B cell (primary cell): ENCODE measurements at regions not wholly inside any gene's neighbourhood (a gene's known extent, or its start where the extent isn't known, plus 50 kb on each side); places are given as distances from the start of the nearest gene placed in this dataset.

ENCODE experiments used
- ATAC-seq: fragments of 200-7000 bp; cut with Tn5 transposase; one replicate; pipeline ENCODE4 v1.10.0; 2021; ENCODE audit warnings: low read depth, mild to moderate bottlenecking, moderate number of reproducible peaks, moderate library complexity
- CTCF ChIA-PET: fragments of 350-600 bp; sonication (Branson Sonifier 250); formaldehyde crosslinking; loops from one replicate; lab custom pipeline; 2021; ENCODE audit warnings: antibody characterized with exemption, inconsistent platforms; lab: Charles Lee
- POLR2A ChIA-PET: fragments of 350-600 bp; sonication (Branson Sonifier 250); formaldehyde crosslinking; loops from one replicate; lab custom pipeline; 2021; ENCODE audit warnings: antibody characterized with exemption; lab: Charles Lee
- DNase-seq: peaks from one replicate; pipeline ENCODE4 v3.0.0; 2013
- H2AFZ ChIP-seq: 2 replicates; pipeline ENCODE4 v1.6.1; 2012; ENCODE audit warnings: mild to moderate bottlenecking, low read depth, low read length; ENCODE audit not compliant: insufficient read depth, poor library complexity, severe bottlenecking
- H3K27ac ChIP-seq, 2 donors: 1 replicate in 1 of 2; 2 replicates in 1 of 2; pipeline ENCODE4 v1.5.1; 2012 to 2013; ENCODE audit warnings: low read length in 2 of 2, mild to moderate bottlenecking in 2 of 2, moderate library complexity in 1 of 2
- H3K27me3 ChIP-seq, 4 experiments: fragments of 200-600 bp in 1 of 4; sonication (generic) in 1 of 4; replicated peaks in 1 of 4; 1 replicate in 2 of 4; 2 replicates in 2 of 4; pipeline versions ENCODE4 v1.6.1 to v1.7.0; 2013 to 2016; ENCODE audit warnings: low read length in 3 of 4, mild to moderate bottlenecking in 2 of 4, mixed read lengths in 1 of 4, moderate library complexity in 1 of 4; ENCODE audit not compliant: insufficient read depth in 4 of 4, control insufficient read depth in 3 of 4; ENCODE audit errors: control extremely low read depth in 1 of 4
- H3K36me3 ChIP-seq, 2 experiments: replicated peaks in 1 of 2; 1 replicate in 1 of 2; 2 replicates in 1 of 2; pipeline versions ENCODE4 v1.6.1 to v1.7.1; 2013; ENCODE audit warnings: low read length in 1 of 2; ENCODE audit not compliant: insufficient read depth in 2 of 2, control insufficient read depth in 1 of 2; ENCODE audit errors: control extremely low read depth in 1 of 2, extremely low read depth in 1 of 2
- H3K4me1 ChIP-seq, 2 donors: fragments of 200-600 bp in 1 of 2; sonication (generic) in 1 of 2; 1 replicate in 1 of 2; 2 replicates in 1 of 2; pipeline versions ENCODE4 v1.5.1 to v1.6.1; 2013 to 2017; ENCODE audit warnings: low read length in 2 of 2; ENCODE audit not compliant: control insufficient read depth in 2 of 2, insufficient read depth in 2 of 2
- H3K4me2 ChIP-seq: replicated peaks from 2 replicates; pipeline ENCODE3; 2012; ENCODE audit warnings: mild to moderate bottlenecking, low read depth, low read length; ENCODE audit not compliant: poor library complexity, severe bottlenecking
- H3K4me3 ChIP-seq, 5 experiments: fragments of 200-600 bp in 1 of 5; sonication (generic) in 1 of 5; 1 replicate in 3 of 5; 2 replicates in 2 of 5; pipeline versions ENCODE4 v1.5.1 to v1.7.0; 2011 to 2016; ENCODE audit warnings: low read length in 4 of 5, mild to moderate bottlenecking in 4 of 5, low read depth in 2 of 5, control low read depth in 1 of 5, moderate library complexity in 1 of 5; ENCODE audit not compliant: insufficient read depth in 1 of 5; ENCODE audit errors: control extremely low read depth in 1 of 5, extremely low read depth in 1 of 5
- H3K79me2 ChIP-seq: fragments of 200-600 bp; sonication (generic); one replicate; pipeline ENCODE4 v1.6.0; 2016; ENCODE audit warnings: low read length; ENCODE audit not compliant: control insufficient read depth, insufficient read depth
- H3K9ac ChIP-seq: fragments of 200-600 bp; sonication (generic); 2 replicates; pipeline ENCODE4 v1.6.1; 2017; ENCODE audit warnings: mild to moderate bottlenecking, low read length, moderate library complexity
- H3K9me3 ChIP-seq, 3 donors: one replicate each; pipeline versions ENCODE4 v1.6.1 to v1.7.1; 2013; ENCODE audit warnings: low read length in 2 of 3; ENCODE audit not compliant: control insufficient read depth in 2 of 3, insufficient read depth in 1 of 3; ENCODE audit errors: control extremely low read depth in 1 of 3
- H4K20me1 ChIP-seq: 2 replicates; pipeline ENCODE4 v1.6.0; 2012; ENCODE audit warnings: mild to moderate bottlenecking, low read length; ENCODE audit not compliant: insufficient read depth, control insufficient read depth, poor library complexity, severe bottlenecking
- H3K27ac Mint-ChIP-seq: one replicate; pipeline ENCODE4 v1.8.0; 2021; ENCODE audit warnings: mixed read lengths
- H3K27me3 Mint-ChIP-seq: one replicate; pipeline ENCODE4 v1.8.0; 2021; ENCODE audit warnings: mixed read lengths
- H3K4me1 Mint-ChIP-seq: one replicate; pipeline ENCODE4 v1.8.0; 2021; ENCODE audit warnings: mixed read lengths
- H3K4me3 Mint-ChIP-seq: one replicate; pipeline ENCODE4 v1.8.0; 2021; ENCODE audit warnings: mixed read lengths
- H3K9me3 Mint-ChIP-seq: one replicate; pipeline ENCODE4 v1.8.0; 2022; ENCODE audit warnings: mixed read lengths; ENCODE audit not compliant: insufficient read depth
- CTCF ChIP-seq: fragments of 200-600 bp; IDR thresholded peaks from one replicate; pipeline ENCODE4 v1.8.0; 2022; ENCODE audit warnings: antibody characterized with exemption, mild to moderate bottlenecking
- EZH2 ChIP-seq: IDR thresholded peaks from 2 replicates; pipeline ENCODE4 v1.6.1; 2012; ENCODE audit warnings: borderline replicate concordance, low read depth, mild to moderate bottlenecking, moderate library complexity, low read length; ENCODE audit not compliant: insufficient read depth, poor library complexity, severe bottlenecking
- WGBS: methylation state at CpG from one replicate; pipeline ENCODE4 v1.1.5; 2013; ENCODE audit warnings: missing lambda C conversion rate; ENCODE audit not compliant: insufficient coverage; 5-methylcytosine and 5-hydroxymethylcytosine counted together
- intact Hi-C: fragments of 100-400 bp; cut with micrococcal nuclease; formaldehyde crosslinking; loops from one replicate; pipeline ENCODE4 v1.10.0; 2022

GRCh38 chr10:130382031-130382430, 245.8 kb downstream of the GLRX3 start:
- Histone ChIP-seq H3K27ac (no peak overlapping the region), H3K79me2 (no peaks in the 10 kb centered on the region), H3K27me3 (no peaks in the 10 kb centered on the region), H3K9me3 (peaks cover 0 to 24% (median 0%) of the 10 kb centered on the region in 3 donors), H4K20me1 (no peaks in the 10 kb centered on the region), H3K9ac (no peak overlapping the region), H3K36me3 (no peaks in the 10 kb centered on the region), H3K4me2 (no peak overlapping the region), H3K4me3 (no peak overlapping the region), H2AFZ (no peak overlapping the region), H3K4me1 (no peaks in the 10 kb centered on the region)
- DNase-seq (no peak), ATAC-seq (no peak)
- Mint-ChIP-seq H3K4me1 (no peaks in the 10 kb centered on the region), H3K4me3 (no peak overlapping the region), H3K9me3 (peaks cover 7% of the 10 kb centered on the region), H3K27me3 (no peaks in the 10 kb centered on the region), H3K27ac (no peak overlapping the region)
- intact Hi-C loops, result no loop called here
- TF ChIP-seq EZH2 (no peak), CTCF (no peak)
- ChIA-PET CTCF (no interaction called here), POLR2A (no interaction called here)
- 94% methylated on average over 7 of the region's 7 CpGs for WGBS

- no peak for TF ChIP-seq CTCF
- TF ChIP-seq EZH2, result no peak
- ChIA-PET POLR2A (no interaction called here), CTCF (no interaction called here)
- Histone ChIP-seq H3K36me3 (no peaks in the 10 kb centered on the region), H3K79me2 (no peaks in the 10 kb centered on the region), H4K20me1 (no peaks in the 10 kb centered on the region), H2AFZ (no peak overlapping the region), H3K4me2 (no peak overlapping the region), H3K9me3 (peaks cover 0 to 28% (median 0%) of the 10 kb centered on the region in 3 donors), H3K4me3 (no peak overlapping the region), H3K27ac (no peak overlapping the region), H3K4me1 (no peaks in the 10 kb centered on the region), H3K27me3 (no peaks in the 10 kb centered on the region), H3K9ac (no peak overlapping the region)
- Mint-ChIP-seq H3K27ac (no peak overlapping the region), H3K27me3 (no peaks in the 10 kb centered on the region), H3K4me1 (no peaks in the 10 kb centered on the region), H3K4me3 (no peak overlapping the region), H3K9me3 (peaks cover 10% of the 10 kb centered on the region)
- intact Hi-C loops, result no loop called here
- DNase-seq, result no peak
- WGBS, result 95% methylated on average over 9 of the region's 11 CpGs
- no peak for ATAC-seq
Observed at GRCh38 chr10:130387936-130388580, 251.9 kb downstream of the GLRX3 start.
